OCI-LY3 (cell line): ENCODE measurements at regions not wholly inside any gene's neighbourhood (a gene's known extent, or its start where the extent isn't known, plus 50 kb on each side); places are given as distances from the start of the nearest gene placed in this dataset.

Experiments used
- H2AFZ ChIP-seq: fragments of 200-600, 300-600 bp; shearing (Covaris generic); 2 replicates; pipeline ENCODE4 v1.6.0; 2014; ENCODE audit warnings: antibody characterized with exemption, low read depth, low read length
- H3K27ac ChIP-seq: fragments of 200-600, 300-600 bp; sonication (generic); 2 replicates; pipeline ENCODE4 v1.5.1; 2014; ENCODE audit warnings: mild to moderate bottlenecking, low read length, moderate library complexity, mixed read lengths
- H3K27me3 ChIP-seq: fragments of 200-600, 300-600 bp; sonication (generic); 2 replicates; pipeline ENCODE4 v1.6.1; 2014; ENCODE audit warnings: low read depth, low read length, mixed read lengths
- H3K36me3 ChIP-seq: fragments of 200-600, 300-600 bp; sonication (generic); replicated peaks from 2 replicates; pipeline ENCODE3; 2014; ENCODE audit warnings: low read depth, low read length, mixed read lengths
- H3K4me1 ChIP-seq: fragments of 300-600, 200-600 bp; sonication (generic); 2 replicates; pipeline ENCODE4 v1.6.1; 2014; ENCODE audit warnings: low read length, mixed read lengths
- H3K4me2 ChIP-seq: fragments of 200-600, 300-600 bp; sonication (generic); 2 replicates; pipeline ENCODE4 v1.6.1; 2014; ENCODE audit warnings: low read length, mixed read lengths
- H3K4me3 ChIP-seq: fragments of 300-600, 200-600 bp; sonication (generic); 2 replicates; pipeline ENCODE4 v1.5.1; 2014; ENCODE audit warnings: antibody characterized with exemption, mild to moderate bottlenecking, low read length, moderate library complexity
- H3K79me2 ChIP-seq: fragments of 300-600, 200-600 bp; shearing (Covaris generic); 2 replicates; pipeline ENCODE4 v1.6.1; 2014; ENCODE audit warnings: mild to moderate bottlenecking, low read length, mixed read lengths
- H3K9ac ChIP-seq: fragments of 300-600, 200-600 bp; shearing (Covaris generic); 2 replicates; pipeline ENCODE4 v1.6.0; 2014; ENCODE audit warnings: mild to moderate bottlenecking, low read length, moderate library complexity
- H3K9me3 ChIP-seq: fragments of 200-600, 300-600 bp; shearing (Covaris generic); 2 replicates; pipeline ENCODE4 v1.6.1; 2014; ENCODE audit warnings: low read length, mixed read lengths; ENCODE audit not compliant: insufficient read depth
- H4K20me1 ChIP-seq: fragments of 200-600, 300-600 bp; sonication (generic); 2 replicates; pipeline ENCODE4 v1.6.1; 2016; ENCODE audit warnings: low read length, mixed read lengths; ENCODE audit not compliant: insufficient read depth
- CTCF ChIP-seq: fragments of 200-600, 300-600 bp; sonication (generic); IDR thresholded peaks from 2 replicates; pipeline ENCODE4 v1.5.1; 2014; ENCODE audit warnings: antibody characterized with exemption, low read length, low read depth
- EZH2phosphoT487 ChIP-seq: fragments of 200-600 bp; shearing (Covaris generic); IDR thresholded peaks from 2 replicates; pipeline ENCODE4 v1.6.1; 2018; ENCODE audit warnings: antibody characterized with exemption, mixed run types, low read depth

- Histone ChIP-seq H3K79me2 (no peaks in the 10 kb centered on the region), H3K36me3 (no peaks in the 10 kb centered on the region), H3K4me1 (peaks cover 20% of the 10 kb centered on the region), H3K27ac (no peak overlapping the region), H2AFZ (no peak overlapping the region), H3K9me3 (no peaks in the 10 kb centered on the region), H3K4me2 (no peak overlapping the region), H3K27me3 (peaks cover 30% of the 10 kb centered on the region), H4K20me1 (no peaks in the 10 kb centered on the region), H3K9ac (no peak overlapping the region), H3K4me3 (no peak overlapping the region)
- no peak for TF ChIP-seq EZH2phosphoT487
- no peak for TF ChIP-seq CTCF
Observed at GRCh38 chr4:121269001-121269400, 104.9 kb upstream of the TNIP3 start.

- Histone ChIP-seq H2AFZ (no peak overlapping the region), H3K36me3 (no peaks in the 10 kb centered on the region), H3K79me2 (no peaks in the 10 kb centered on the region), H3K4me3 (no peak overlapping the region), H3K9ac (no peak overlapping the region), H4K20me1 (no peaks in the 10 kb centered on the region), H3K4me2 (no peak overlapping the region), H3K27me3 (peaks cover 14% of the 10 kb centered on the region), H3K4me1 (peaks cover 12% of the 10 kb centered on the region), H3K27ac (no peak overlapping the region), H3K9me3 (no peaks in the 10 kb centered on the region)
- no peak for TF ChIP-seq CTCF
- no peak for TF ChIP-seq EZH2phosphoT487
Observed at GRCh38 chr4:121266982-121267381, 102.9 kb upstream of the TNIP3 start.

- Histone ChIP-seq H3K36me3 (no peaks in the 10 kb centered on the region), H3K9me3 (no peaks in the 10 kb centered on the region), H3K27me3 (no peaks in the 10 kb centered on the region), H4K20me1 (no peaks in the 10 kb centered on the region), H3K9ac (peak overlapping the region; percentile 25; the same call in 1 of the 2 replicates), H3K4me3 (peak overlapping the region; percentile 29), H3K79me2 (no peaks in the 10 kb centered on the region), H3K27ac (peak overlapping the region; percentile 80), H3K4me2 (peak overlapping the region; percentile 54), H2AFZ (no peak overlapping the region), H3K4me1 (peaks cover 46% of the 10 kb centered on the region)
- TF ChIP-seq CTCF (no peak), EZH2phosphoT487 (no peak)
Observed at GRCh38 chr4:121256887-121257466, 92.9 kb upstream of the TNIP3 start.

GRCh38 chr4:121255986-121256750 lies 92.0 kb upstream of the TNIP3 start:
- Histone ChIP-seq H3K9me3 (no peaks in the 10 kb centered on the region), H3K79me2 (no peaks in the 10 kb centered on the region), H3K27ac (peak overlapping the region; percentile 80), H3K36me3 (no peaks in the 10 kb centered on the region), H3K9ac (peak overlapping the region; percentile 25; the same call in 1 of the 2 replicates), H3K4me3 (peak overlapping the region; percentile 29), H4K20me1 (no peaks in the 10 kb centered on the region), H3K4me1 (peaks cover 54% of the 10 kb centered on the region), H3K4me2 (peak overlapping the region; percentile 54), H3K27me3 (no peaks in the 10 kb centered on the region), H2AFZ (no peak overlapping the region)
- TF ChIP-seq EZH2phosphoT487: 0 out of 2 replicates have a peak, but pooled peaks have one; percentile 35
- no peak for TF ChIP-seq CTCF
